HG02884 (cell line): ENCODE measurements at regions not wholly inside any gene's neighbourhood (a gene's known extent, or its start where the extent isn't known, plus 50 kb on each side); places are given as distances from the start of the nearest gene placed in this dataset.
"Not testable (repeated sequence)": the region's sequence is repeated elsewhere in the genome, so short reads cannot be mapped to it uniquely, and the experiment has no call there.

Source experiments
- ATAC-seq: cut with Tn5 transposase; IDR thresholded peaks from one replicate; pipeline ENCODE4 v1.9.1; 2021; ENCODE audit warnings: mild to moderate bottlenecking, moderate library complexity; ENCODE audit not compliant: unreplicated experiment

- no peak for ATAC-seq
Measured at GRCh38 chr11:97895572-97895971, 1125.2 kb upstream of the CNTN5 start.

- ATAC-seq, result no peak
Measured at GRCh38 chr11:97902828-97903227, 1117.9 kb upstream of the CNTN5 start.

- no peak for ATAC-seq
Measured at GRCh38 chr11:97905101-97905500, 1115.6 kb upstream of the CNTN5 start.

GRCh38 chr11:97905671-97906070, 1115.1 kb upstream of the CNTN5 start:
- ATAC-seq, result no peak

GRCh38 chr11:97908354-97908753, 1112.4 kb upstream of the CNTN5 start:
- no peak for ATAC-seq

- no peak for ATAC-seq
Measured at GRCh38 chr11:97909614-97910399, 1110.9 kb upstream of the CNTN5 start.

- no peak for ATAC-seq
Measured at GRCh38 chr11:97912629-97913028, 1108.1 kb upstream of the CNTN5 start.

- ATAC-seq, result not testable (repeated sequence)
Measured at GRCh38 chr11:97922933-97923332, 1097.8 kb upstream of the CNTN5 start.

GRCh38 chr11:97934572-97935208, 1086.1 kb upstream of the CNTN5 start:
- ATAC-seq, result no peak

GRCh38 chr11:97937501-97937900, 1083.2 kb upstream of the CNTN5 start:
- ATAC-seq, result no peak

GRCh38 chr11:97938789-97939188, 1082.0 kb upstream of the CNTN5 start:
- no peak for ATAC-seq

GRCh38 chr11:97943493-97943892, 1077.3 kb upstream of the CNTN5 start:
- no peak for ATAC-seq

- ATAC-seq, result no peak
Measured at GRCh38 chr11:97948793-97949192, 1072.0 kb upstream of the CNTN5 start.

GRCh38 chr11:97955595-97955994, 1065.2 kb upstream of the CNTN5 start:
- ATAC-seq, result no peak

GRCh38 chr11:97956904-97957303, 1063.8 kb upstream of the CNTN5 start:
- no peak for ATAC-seq

- ATAC-seq, result no peak
Measured at GRCh38 chr11:97961431-97961830, 1059.3 kb upstream of the CNTN5 start.

GRCh38 chr11:97962758-97963157, 1058.0 kb upstream of the CNTN5 start:
- no peak for ATAC-seq

- no peak for ATAC-seq
Measured at GRCh38 chr11:97963528-97964331, 1057.0 kb upstream of the CNTN5 start.

GRCh38 chr11:97964332-97965004, 1056.3 kb upstream of the CNTN5 start:
- no peak for ATAC-seq

- ATAC-seq, result no peak
Measured at GRCh38 chr11:97965849-97966646, 1054.7 kb upstream of the CNTN5 start.
